HFFc6 (cell line): ENCODE measurements at regions not wholly inside any gene's neighbourhood (a gene's known extent, or its start where the extent isn't known, plus 50 kb on each side); places are given as distances from the start of the nearest gene placed in this dataset.
"Not testable (repeated sequence)": the region's sequence is repeated elsewhere in the genome, so short reads cannot be mapped to it uniquely, and the experiment has no call there.

Experiments used
- DNase-seq: peaks from one replicate; pipeline ENCODE4 v3.0.0-alpha.2; 2018
- H3K27ac Mint-ChIP-seq: 2 replicates; pipeline ENCODE4 v1.8.0; 2020; ENCODE audit warnings: mild to moderate bottlenecking, mixed read lengths
- H3K27me3 Mint-ChIP-seq: 2 replicates; pipeline ENCODE4 v1.8.0; 2021; ENCODE audit warnings: mild to moderate bottlenecking, moderate library complexity, mixed read lengths; ENCODE audit not compliant: insufficient read depth
- H3K36me3 Mint-ChIP-seq: 2 replicates; pipeline ENCODE4 v1.8.0; 2021; ENCODE audit warnings: low read depth, mixed read lengths
- H3K4me1 Mint-ChIP-seq: 2 replicates; pipeline ENCODE4 v1.8.0; 2020; ENCODE audit warnings: low read depth, mixed read lengths
- H3K4me3 Mint-ChIP-seq: 2 replicates; pipeline ENCODE4 v1.8.0; 2020; ENCODE audit warnings: mild to moderate bottlenecking, moderate library complexity, mixed read lengths
- H3K9me3 Mint-ChIP-seq: 2 replicates; pipeline ENCODE4 v1.8.0; 2020; ENCODE audit warnings: mild to moderate bottlenecking, mixed read lengths
- CTCF ChIP-seq: fragments of 200-600 bp; sonication (generic); IDR thresholded peaks from 2 replicates; pipeline ENCODE4 v1.5.0; 2021; ENCODE audit warnings: antibody characterized with exemption, mild to moderate bottlenecking

- TF ChIP-seq CTCF: no peak
- no peaks in the 10 kb centered on the region for H3K9me3 Mint-ChIP-seq
- no peaks in the 10 kb centered on the region for H3K4me1 Mint-ChIP-seq
- peaks cover 24% of the 10 kb centered on the region for H3K27me3 Mint-ChIP-seq
- H3K27ac Mint-ChIP-seq: no peak overlapping the region
- H3K4me3 Mint-ChIP-seq: no peak overlapping the region
- no peak for DNase-seq
- no peaks in the 10 kb centered on the region for H3K36me3 Mint-ChIP-seq
Measured at GRCh38 chr22:22789233-22789921, 98.2 kb upstream of the IGLL5 start.

GRCh38 chr22:22789922-22790845 lies 97.4 kb upstream of the IGLL5 start:
- H3K4me3 Mint-ChIP-seq: no peak overlapping the region
- no peak for TF ChIP-seq CTCF
- no peaks in the 10 kb centered on the region for H3K36me3 Mint-ChIP-seq
- no peaks in the 10 kb centered on the region for H3K9me3 Mint-ChIP-seq
- H3K27ac Mint-ChIP-seq: no peak overlapping the region
- peaks cover 19% of the 10 kb centered on the region; the same call in 1 of the 2 replicates for H3K27me3 Mint-ChIP-seq
- no peaks in the 10 kb centered on the region for H3K4me1 Mint-ChIP-seq
- DNase-seq: no peak

GRCh38 chr22:22791438-22792181 lies 96.0 kb upstream of the IGLL5 start:
- no peaks in the 10 kb centered on the region for H3K36me3 Mint-ChIP-seq
- H3K4me1 Mint-ChIP-seq: no peaks in the 10 kb centered on the region
- TF ChIP-seq CTCF: no peak
- H3K9me3 Mint-ChIP-seq: no peaks in the 10 kb centered on the region
- no peak overlapping the region for H3K27ac Mint-ChIP-seq
- peaks cover 19% of the 10 kb centered on the region for H3K27me3 Mint-ChIP-seq
- DNase-seq: no peak
- H3K4me3 Mint-ChIP-seq: no peak overlapping the region

GRCh38 chr22:22792205-22792786 lies 95.3 kb upstream of the IGLL5 start:
- H3K9me3 Mint-ChIP-seq, H3K4me3 Mint-ChIP-seq, DNase-seq, H3K4me1 Mint-ChIP-seq, H3K27ac Mint-ChIP-seq, H3K36me3 Mint-ChIP-seq: not testable (repeated sequence)
- peaks cover 19% of the 10 kb centered on the region for H3K27me3 Mint-ChIP-seq

GRCh38 chr22:22795639-22796038 lies 92.0 kb upstream of the IGLL5 start:
- not testable (repeated sequence) for H3K9me3 Mint-ChIP-seq, DNase-seq, H3K4me3 Mint-ChIP-seq, H3K36me3 Mint-ChIP-seq, H3K4me1 Mint-ChIP-seq, H3K27ac Mint-ChIP-seq
- H3K27me3 Mint-ChIP-seq: peaks cover 26% of the 10 kb centered on the region

GRCh38 chr22:22796724-22797123 lies 90.9 kb upstream of the IGLL5 start:
- Mint-ChIP-seq H3K27me3 (peaks cover 18% of the 10 kb centered on the region), H3K27ac (no peak overlapping the region), H3K4me3 (no peak overlapping the region), H3K4me1 (no peaks in the 10 kb centered on the region), H3K9me3 (no peaks in the 10 kb centered on the region), H3K36me3 (no peaks in the 10 kb centered on the region)
- no peak for TF ChIP-seq CTCF
- no peak for DNase-seq
